ENCODE measurements at regions not wholly inside any gene's neighbourhood (a gene's known extent, or its start where the extent isn't known, plus 50 kb on each side); places are given as distances from the start of the nearest gene placed in this dataset.

DNA sequence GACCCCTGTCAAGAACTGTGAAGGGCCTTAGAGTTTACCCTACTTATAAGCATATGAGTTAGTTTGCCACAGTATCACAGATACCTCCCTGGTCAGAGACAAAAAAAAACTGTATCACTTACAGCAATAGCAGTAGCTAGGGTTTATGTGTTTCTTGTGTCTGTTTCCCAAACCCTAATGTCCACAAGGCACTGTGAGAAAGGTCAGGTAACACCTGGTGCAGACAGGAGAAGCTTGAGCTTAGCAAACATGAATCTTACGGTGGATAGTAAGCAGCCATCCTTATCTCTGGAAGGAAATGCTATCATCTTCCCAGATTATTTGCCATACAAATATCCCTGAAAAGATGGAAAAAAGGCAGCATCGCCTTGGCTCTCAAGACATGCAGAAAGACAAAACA lies 208.5 kb upstream of the KCNN2 start:
- DNase-seq (ENCODE audit: low spot score in 2 of 2), result no peak
- no peak overlapping the region for H3K4me3 ChIP-seq (ENCODE audit: low read depth, poor library complexity, severe bottlenecking)
- 88 to 92% methylated on average over 2 of the region's 2 CpGs for WGBS, 2 donors
- intact Hi-C loops (cut with DNase I; ENCODE audit: low total_unique reads), result no loop called here
- no peak for TF ChIP-seq POLR2A (IDR thresholded peaks at IDR 0.05)
- TF ChIP-seq, protein P1, sequence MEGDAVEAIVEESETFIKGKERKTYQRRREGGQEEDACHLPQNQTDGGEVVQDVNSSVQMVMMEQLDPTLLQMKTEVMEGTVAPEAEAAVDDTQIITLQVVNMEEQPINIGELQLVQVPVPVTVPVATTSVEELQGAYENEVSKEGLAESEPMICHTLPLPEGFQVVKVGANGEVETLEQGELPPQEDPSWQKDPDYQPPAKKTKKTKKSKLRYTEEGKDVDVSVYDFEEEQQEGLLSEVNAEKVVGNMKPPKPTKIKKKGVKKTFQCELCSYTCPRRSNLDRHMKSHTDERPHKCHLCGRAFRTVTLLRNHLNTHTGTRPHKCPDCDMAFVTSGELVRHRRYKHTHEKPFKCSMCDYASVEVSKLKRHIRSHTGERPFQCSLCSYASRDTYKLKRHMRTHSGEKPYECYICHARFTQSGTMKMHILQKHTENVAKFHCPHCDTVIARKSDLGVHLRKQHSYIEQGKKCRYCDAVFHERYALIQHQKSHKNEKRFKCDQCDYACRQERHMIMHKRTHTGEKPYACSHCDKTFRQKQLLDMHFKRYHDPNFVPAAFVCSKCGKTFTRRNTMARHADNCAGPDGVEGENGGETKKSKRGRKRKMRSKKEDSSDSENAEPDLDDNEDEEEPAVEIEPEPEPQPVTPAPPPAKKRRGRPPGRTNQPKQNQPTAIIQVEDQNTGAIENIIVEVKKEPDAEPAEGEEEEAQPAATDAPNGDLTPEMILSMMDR (IDR thresholded peaks at IDR 0.05), result no peak

DNA sequence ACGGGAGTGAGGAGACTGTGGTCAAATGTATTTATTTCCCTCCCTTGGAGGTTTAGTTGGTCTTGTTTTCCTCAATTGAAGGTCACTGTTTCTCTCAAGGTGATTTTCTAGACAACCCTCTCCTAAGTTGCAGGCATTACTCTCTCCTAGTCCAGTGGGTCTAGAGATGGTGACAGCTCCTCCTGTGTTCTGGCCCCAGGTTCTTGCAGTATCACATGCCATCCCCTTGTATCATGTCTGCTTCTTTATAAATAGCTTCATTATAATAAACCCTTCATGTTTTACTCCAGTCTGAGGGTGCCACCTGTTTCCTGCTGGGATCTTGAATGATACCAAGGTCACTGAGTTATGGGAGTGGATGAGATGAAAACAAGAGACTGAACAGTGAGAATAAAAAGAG lies 208.0 kb upstream of the KCNN2 start:
- intact Hi-C loops (cut with DNase I; ENCODE audit: low total_unique reads), result no loop called here
- no peak for TF ChIP-seq POLR2A (IDR thresholded peaks at IDR 0.05)
- TF ChIP-seq, protein P1 (IDR thresholded peaks at IDR 0.05), result no peak
- WGBS, 2 donors, result 80 to 84% methylated on average over 1 of the region's 1 CpG

GRCh38 chr5:114166081-114166480 lies 195.8 kb upstream of the KCNN2 start:
- DNase-seq (ENCODE audit: low spot score in 2 of 2), result no peak
- intact Hi-C loops (cut with DNase I; ENCODE audit: low total_unique reads), result no loop called here
- WGBS, 2 donors, result 84 to 89% methylated on average over 5 of the region's 5 CpGs
- TF ChIP-seq, protein P1 (IDR thresholded peaks at IDR 0.05), result no peak
- no peak overlapping the region for H3K4me3 ChIP-seq (ENCODE audit: low read depth, poor library complexity, severe bottlenecking)

More for the DNA sequence above, 208.0 kb upstream of the KCNN2 start:
- no peak for DNase-seq (ENCODE audit: low spot score in 2 of 2)
- H3K4me3 ChIP-seq (ENCODE audit: low read depth, poor library complexity, severe bottlenecking), result no peak overlapping the region

- TF ChIP-seq POLR2A (IDR thresholded peaks at IDR 0.05), result no peak
- TF ChIP-seq, protein P1 (IDR thresholded peaks at IDR 0.05), result no peak
Measured at GRCh38 chr5:114174131-114174530, 187.7 kb upstream of the KCNN2 start.

GRCh38 chr5:114174837-114175236 lies 187.0 kb upstream of the KCNN2 start:
- no peak for TF ChIP-seq POLR2A (IDR thresholded peaks at IDR 0.05)
- TF ChIP-seq, protein P1 (IDR thresholded peaks at IDR 0.05), result no peak
- intact Hi-C loops (cut with DNase I; ENCODE audit: low total_unique reads), result no loop called here
- no peak overlapping the region for H3K4me3 ChIP-seq (ENCODE audit: low read depth, poor library complexity, severe bottlenecking)
- WGBS, 2 donors, result 22 to 26% methylated on average over 1 of the region's 1 CpG
- no peak for DNase-seq (ENCODE audit: low spot score in 2 of 2)

More at GRCh38 chr5:114174131-114174530, 187.7 kb upstream of the KCNN2 start:
- 85 to 86% methylated on average over 2 of the region's 2 CpGs for WGBS, 2 donors
- intact Hi-C loops (cut with DNase I; ENCODE audit: low total_unique reads), result no loop called here
- H3K4me3 ChIP-seq (ENCODE audit: low read depth, poor library complexity, severe bottlenecking), result no peak overlapping the region
- no peak for DNase-seq (ENCODE audit: low spot score in 2 of 2)

GRCh38 chr5:114176356-114176755 lies 185.5 kb upstream of the KCNN2 start:
- no peak overlapping the region for H3K4me3 ChIP-seq (ENCODE audit: low read depth, poor library complexity, severe bottlenecking)
- no peak for DNase-seq (ENCODE audit: low spot score in 2 of 2)
- TF ChIP-seq, protein P1 (IDR thresholded peaks at IDR 0.05), result no peak
- no peak for TF ChIP-seq POLR2A (IDR thresholded peaks at IDR 0.05)
- intact Hi-C loops (cut with DNase I; ENCODE audit: low total_unique reads), result no loop called here
